ENCODE measurements at regions not wholly inside any gene's neighbourhood (a gene's known extent, or its start where the extent isn't known, plus 50 kb on each side); places are given as distances from the start of the nearest gene placed in this dataset.

DNA sequence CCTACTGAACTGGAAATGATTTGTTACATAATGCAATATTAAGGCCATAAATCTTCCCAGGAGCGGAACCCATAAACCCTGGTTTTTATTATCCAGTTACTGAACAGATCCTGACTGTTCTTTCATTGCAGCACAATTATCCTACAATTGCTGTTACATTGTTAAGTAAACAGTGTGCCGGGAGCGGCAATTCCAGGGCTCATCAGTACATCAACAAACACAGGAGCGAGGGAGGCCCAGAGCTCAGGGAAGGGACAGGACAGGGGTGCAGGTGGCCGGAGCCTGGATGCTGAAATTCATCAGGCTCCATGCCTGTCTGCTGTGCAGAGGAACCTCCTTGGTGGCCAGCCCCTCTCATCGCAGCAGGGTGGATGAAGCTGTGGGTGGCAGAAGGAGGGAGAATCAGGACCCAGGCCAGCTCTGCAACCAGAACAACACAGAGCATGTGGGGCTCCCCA is 544.7 kb downstream of the NPHP4 start:
- TF ChIP-seq POLR2A (IDR thresholded peaks at IDR 0.05) (no peak), CTCF (IDR thresholded peaks at IDR 0.05) (no peak), POLR2AphosphoS5 (IDR thresholded peaks at IDR 0.05) (peak; percentile 74)

Data from prostate gland (tissue), 2 donors.